GM12878 (cell line): ENCODE measurements at regions not wholly inside any gene's neighbourhood (a gene's known extent, or its start where the extent isn't known, plus 50 kb on each side); places are given as distances from the start of the nearest gene placed in this dataset.

Source experiments
- CTCF ChIP-seq, 3 experiments: IDR thresholded peaks in 2 of 3; conservative IDR thresholded peaks in 1 of 3; 2 replicates each; pipeline ENCODE4 v1.5.1; 2011; ENCODE audit warnings: low read depth in 3 of 3, low read length in 3 of 3, mild to moderate bottlenecking in 3 of 3, control low read depth in 2 of 3, moderate library complexity in 2 of 3, inconsistent platforms in 1 of 3, mixed read lengths in 1 of 3; ENCODE audit not compliant: control insufficient read depth in 2 of 3, insufficient read depth in 1 of 3; ENCODE audit errors: extremely low read depth in 1 of 3
- ETV6 ChIP-seq, 2 experiments: fragments of 450-650 bp in 1 of 2; IDR thresholded peaks in 1 of 2; conservative IDR thresholded peaks in 1 of 2; 2 replicates each; pipeline ENCODE4 v1.6.1; 2014; ENCODE audit warnings: antibody characterized with exemption in 1 of 2, borderline replicate concordance in 1 of 2, low read depth in 1 of 2, mild to moderate bottlenecking in 1 of 2, moderate library complexity in 1 of 2
- EZH2 ChIP-seq: IDR thresholded peaks from 2 replicates; pipeline ENCODE4 v1.6.1; 2012; ENCODE audit warnings: low read depth, mild to moderate bottlenecking, control low read depth, inconsistent platforms, low read length, borderline replicate concordance; ENCODE audit not compliant: control insufficient read depth
- MEF2A ChIP-seq: IDR thresholded peaks from 2 replicates; pipeline ENCODE4 v1.6.1; 2011; ENCODE audit warnings: low read depth, mild to moderate bottlenecking, low read length, moderate library complexity; ENCODE audit not compliant: insufficient read depth
- NRF1 ChIP-seq: conservative IDR thresholded peaks from 2 replicates; pipeline ENCODE4 v1.6.1; 2011; ENCODE audit warnings: mild to moderate bottlenecking, low read depth, low read length, improper control_type of control experiment
- REST ChIP-seq: IDR thresholded peaks from 2 replicates; pipeline ENCODE4 v1.6.1; 2012; ENCODE audit warnings: mild to moderate bottlenecking, low read depth, low read length
- SREBF2 ChIP-seq: IDR thresholded peaks from 2 replicates; pipeline ENCODE4 v1.6.1; 2012; ENCODE audit warnings: mild to moderate bottlenecking, low read length
- WRNIP1 ChIP-seq: IDR thresholded peaks from 2 replicates; pipeline ENCODE4 v1.6.1; 2011; ENCODE audit warnings: low read depth, low read length, improper control_type of control experiment, borderline replicate concordance
- YY1 ChIP-seq: IDR thresholded peaks from 2 replicates; pipeline ENCODE4 v1.6.1; 2011; ENCODE audit warnings: low read depth, mild to moderate bottlenecking, low read length
- ZNF24 ChIP-seq: fragments of 450-650 bp; IDR thresholded peaks from 2 replicates; pipeline ENCODE4 v1.6.1; 2017; ENCODE audit warnings: antibody characterized with exemption, mild to moderate bottlenecking

- no peak for TF ChIP-seq WRNIP1
- no peak for TF ChIP-seq NRF1
- TF ChIP-seq EZH2: no peak
- no peak for TF ChIP-seq CTCF (IDR thresholded peaks at IDR 0.05 in 2 of 3, conservative IDR thresholded peaks at IDR 0.05 in 1 of 3; ENCODE audit: control insufficient read depth in 2 of 3, extremely low read depth in 1 of 3, insufficient read depth in 1 of 3, low read depth in 3 of 3, low read length in 3 of 3)
- no peak for TF ChIP-seq MEF2A
- TF ChIP-seq SREBF2: no peak
- TF ChIP-seq ETV6 (conservative IDR thresholded peaks at IDR 0.05 in 1 of 2, IDR thresholded peaks at IDR 0.05 in 1 of 2; ENCODE audit: borderline replicate concordance in 1 of 2, low read depth in 1 of 2): no peak
- no peak for TF ChIP-seq REST
- TF ChIP-seq YY1: no peak
- TF ChIP-seq ZNF24: no peak
Observed at GRCh38 chr20:60104993-60105803, 147.0 kb downstream of the CDH26 start.
